ENCODE measurements at regions not wholly inside any gene's neighbourhood (a gene's known extent, or its start where the extent isn't known, plus 50 kb on each side); places are given as distances from the start of the nearest gene placed in this dataset.
A peak's percentile ranks its signal among the peaks of the same experiment; 100 is the strongest.

GRCh38 chr18:6679201-6679600 lies 50.3 kb upstream of the ARHGAP28 start:
- in situ Hi-C loops (cut with MboI) (no loop called here), intact Hi-C loops (cut with micrococcal nuclease) (no loop called here)
- H3K27me3 ChIP-seq (ENCODE audit: control insufficient read depth in 2 of 2, insufficient read depth in 2 of 2, low read length in 2 of 2), result no peaks in the 10 kb centered on the region
- FAIRE-seq (no peak), DNase-seq (ENCODE audit: extremely low read depth in 1 of 4, low spot score in 3 of 4) (no peak), ATAC-seq (no peak)
- peaks cover 14 to 40% of the 10 kb centered on the region in 2 experiments; a peak in 4 of 5 replicates for H3K4me1 ChIP-seq (replicated peaks in 1 of 2; ENCODE audit: control insufficient read depth in 2 of 2, insufficient read depth in 2 of 2, low read length in 2 of 2)
- H4K20me1 ChIP-seq (replicated peaks; ENCODE audit: control insufficient read depth, insufficient read depth, low read length), result no peaks in the 10 kb centered on the region
- H3K4me2 ChIP-seq (ENCODE audit: insufficient read depth, low read length), result no peak overlapping the region
- no peaks in the 10 kb centered on the region for H3K9me1 ChIP-seq (ENCODE audit: control insufficient read depth, insufficient read depth, low read length)
- H3K4me3 ChIP-seq, result no peak overlapping the region
- no peak overlapping the region for H3K27ac ChIP-seq (ENCODE audit: extremely low read depth, low read depth, low read length)
- peaks cover 10% of the 10 kb centered on the region for H3K79me2 ChIP-seq (ENCODE audit: control insufficient read depth, insufficient read depth, low read length)
- ChIA-PET CTCF (ENCODE audit: low intra/inter-chr PET ratio) (no interaction called here), POLR2A (no interaction called here)
- H3K9me3 ChIP-seq (replicated peaks; ENCODE audit: control insufficient read depth, insufficient read depth, low read depth, low read length), result peaks cover 4% of the 10 kb centered on the region
- H3K36me3 ChIP-seq (ENCODE audit: control insufficient read depth, insufficient read depth, low read length), result no peaks in the 10 kb centered on the region
- H2AFZ ChIP-seq (ENCODE audit: low read depth, low read length), result 0 out of 2 replicates have a peak overlapping the region, but pooled peaks have one; percentile 22
- no TSS peak for BruUV-seq (replicated peaks)
- TF ChIP-seq ZFP91 (CRISPR knock-in tag; IDR thresholded peaks at IDR 0.05) (no peak), NCOA6 (IDR thresholded peaks at IDR 0.05) (no peak), WHSC1 (IDR thresholded peaks at IDR 0.05; ENCODE audit: low read length) (no peak), ZNF165 (CRISPR knock-in tag; IDR thresholded peaks at IDR 0.05; ENCODE audit: borderline replicate concordance) (no peak), CBX5 (IDR thresholded peaks at IDR 0.05; ENCODE audit: borderline replicate concordance, low read depth) (no peak), EP400 (IDR thresholded peaks at IDR 0.05) (no peak), DACH1 (IDR thresholded peaks at IDR 0.05; ENCODE audit: partially characterized antibody) (no peak), ZNF830 (CRISPR knock-in tag; IDR thresholded peaks at IDR 0.05) (no peak), PRDM10 (IDR thresholded peaks at IDR 0.05; ENCODE audit: partially characterized antibody) (no peak), GATAD2A (IDR thresholded peaks at IDR 0.05) (no peak), NR1H2 (CRISPR knock-in tag; IDR thresholded peaks at IDR 0.05) (no peak), YY1 (IDR thresholded peaks at IDR 0.05; ENCODE audit: borderline replicate concordance in 1 of 3, control insufficient read depth in 1 of 3, extremely low read depth in 1 of 3, insufficient read depth in 3 of 3, insufficient read length in 1 of 3, insufficient replicate concordance in 2 of 3, low read depth in 1 of 3, low read length in 2 of 3) (no peak), FOXK2 (conservative IDR thresholded peaks at IDR 0.05 in 1 of 2, IDR thresholded peaks at IDR 0.05 in 1 of 2; ENCODE audit: low read depth in 2 of 2) (no peak)
- no peak overlapping the region for H3K9ac ChIP-seq (ENCODE audit: insufficient read depth in 1 of 2, low read depth in 2 of 2, low read length in 2 of 2)
- WGBS (ENCODE audit: insufficient coverage, low coverage, missing lambda C conversion rate), result 26% methylated on average over 4 of the region's 4 CpGs
